Breast epithelium (tissue), 3 donors: ENCODE measurements at regions not wholly inside any gene's neighbourhood (a gene's known extent, or its start where the extent isn't known, plus 50 kb on each side); places are given as distances from the start of the nearest gene placed in this dataset.

Experiments used
- POLR2A ChIP-seq: fragments of 450-650 bp; IDR thresholded peaks from one replicate; pipeline ENCODE4 v1.6.1; 2016; ENCODE audit warnings: antibody characterized with exemption, mild to moderate bottlenecking, moderate library complexity
- TF ChIP-seq, protein P1 (sequence below), 3 donors: fragments of 450-650 bp; IDR thresholded peaks; one replicate each; pipeline ENCODE4 v1.5.1; 2016 to 2017; ENCODE audit warnings: antibody characterized with exemption in 3 of 3, mild to moderate bottlenecking in 3 of 3, moderate library complexity in 3 of 3

DNA sequence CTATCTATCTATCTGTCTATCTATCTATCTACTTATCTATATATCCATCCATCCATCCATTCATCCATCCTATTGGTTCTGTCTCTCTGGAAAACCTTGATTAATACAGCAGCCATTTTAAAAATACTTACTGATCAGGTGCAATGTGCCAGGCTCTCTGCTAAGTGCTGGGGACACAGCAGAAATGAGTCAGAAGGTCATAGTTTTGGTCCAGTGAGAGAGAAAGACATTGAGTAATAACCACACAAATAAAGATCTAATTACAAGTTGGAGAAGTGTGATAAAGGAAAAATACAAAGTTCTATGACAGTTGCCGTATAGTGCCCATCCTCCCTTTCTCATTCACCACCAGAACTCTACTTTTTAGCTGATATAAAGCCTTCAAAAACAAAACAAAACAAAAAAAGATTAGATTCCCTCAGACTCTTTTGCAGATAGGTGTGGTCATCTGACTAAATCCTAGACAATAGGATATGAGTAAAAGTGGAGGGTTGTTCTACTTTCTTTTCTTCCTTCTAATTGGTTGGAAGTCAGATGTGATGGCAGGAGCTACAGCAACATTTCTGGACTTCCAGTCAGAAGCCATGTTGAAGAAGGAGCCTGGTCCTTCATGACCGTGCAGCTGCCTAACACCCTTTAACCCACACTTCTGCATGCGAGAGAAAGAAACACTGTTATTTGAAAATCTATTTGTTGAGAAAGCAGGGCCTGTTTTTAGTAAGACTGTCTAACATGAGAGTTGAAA is 72.0 kb upstream of the TOX3 start:
- TF ChIP-seq, protein P1, sequence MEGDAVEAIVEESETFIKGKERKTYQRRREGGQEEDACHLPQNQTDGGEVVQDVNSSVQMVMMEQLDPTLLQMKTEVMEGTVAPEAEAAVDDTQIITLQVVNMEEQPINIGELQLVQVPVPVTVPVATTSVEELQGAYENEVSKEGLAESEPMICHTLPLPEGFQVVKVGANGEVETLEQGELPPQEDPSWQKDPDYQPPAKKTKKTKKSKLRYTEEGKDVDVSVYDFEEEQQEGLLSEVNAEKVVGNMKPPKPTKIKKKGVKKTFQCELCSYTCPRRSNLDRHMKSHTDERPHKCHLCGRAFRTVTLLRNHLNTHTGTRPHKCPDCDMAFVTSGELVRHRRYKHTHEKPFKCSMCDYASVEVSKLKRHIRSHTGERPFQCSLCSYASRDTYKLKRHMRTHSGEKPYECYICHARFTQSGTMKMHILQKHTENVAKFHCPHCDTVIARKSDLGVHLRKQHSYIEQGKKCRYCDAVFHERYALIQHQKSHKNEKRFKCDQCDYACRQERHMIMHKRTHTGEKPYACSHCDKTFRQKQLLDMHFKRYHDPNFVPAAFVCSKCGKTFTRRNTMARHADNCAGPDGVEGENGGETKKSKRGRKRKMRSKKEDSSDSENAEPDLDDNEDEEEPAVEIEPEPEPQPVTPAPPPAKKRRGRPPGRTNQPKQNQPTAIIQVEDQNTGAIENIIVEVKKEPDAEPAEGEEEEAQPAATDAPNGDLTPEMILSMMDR (IDR thresholded peaks at IDR 0.05) = no peak
- TF ChIP-seq POLR2A = no peak
